ENCODE measurements at regions not wholly inside any gene's neighbourhood (a gene's known extent, or its start where the extent isn't known, plus 50 kb on each side); places are given as distances from the start of the nearest gene placed in this dataset.
"Not testable (repeated sequence)": the region's sequence is repeated elsewhere in the genome, so short reads cannot be mapped to it uniquely, and the experiment has no call there.

DNA sequence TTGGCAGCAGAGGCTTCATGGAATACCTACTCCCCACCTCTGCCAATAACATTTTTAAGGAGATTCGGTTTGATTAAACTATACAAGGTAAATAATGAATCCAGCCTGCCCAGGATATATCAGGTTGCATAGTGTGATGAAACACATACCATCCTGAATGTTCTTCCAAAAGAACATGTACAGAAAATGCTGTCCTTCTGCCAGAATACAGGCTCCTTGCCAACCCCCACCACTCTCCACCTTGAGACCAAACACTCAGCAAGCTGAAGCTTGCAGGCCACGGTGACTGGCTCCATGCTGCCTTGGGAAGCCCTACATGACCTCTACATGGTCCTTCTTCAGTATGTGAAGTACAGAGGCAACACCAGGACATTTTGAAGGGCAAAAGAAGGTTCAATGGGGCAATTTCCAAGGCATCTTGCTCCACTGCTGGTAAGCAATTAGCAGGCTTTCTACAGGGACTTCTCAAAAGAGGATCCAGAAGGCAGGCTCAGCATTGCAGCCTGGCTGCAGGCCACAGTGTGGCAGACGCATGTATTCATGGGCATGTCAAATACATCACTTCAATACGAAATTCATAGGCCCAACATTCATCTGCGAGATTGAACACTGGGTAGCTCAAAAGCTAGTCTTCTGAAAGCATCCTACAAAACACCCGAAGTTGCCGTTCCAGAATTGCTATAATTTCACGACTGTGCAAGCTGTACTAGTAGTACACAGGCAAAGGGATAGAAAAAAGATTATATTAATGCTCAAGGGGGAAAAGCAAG is 62.4 kb upstream of the SERP2 start:
- TF ChIP-seq, protein P1, sequence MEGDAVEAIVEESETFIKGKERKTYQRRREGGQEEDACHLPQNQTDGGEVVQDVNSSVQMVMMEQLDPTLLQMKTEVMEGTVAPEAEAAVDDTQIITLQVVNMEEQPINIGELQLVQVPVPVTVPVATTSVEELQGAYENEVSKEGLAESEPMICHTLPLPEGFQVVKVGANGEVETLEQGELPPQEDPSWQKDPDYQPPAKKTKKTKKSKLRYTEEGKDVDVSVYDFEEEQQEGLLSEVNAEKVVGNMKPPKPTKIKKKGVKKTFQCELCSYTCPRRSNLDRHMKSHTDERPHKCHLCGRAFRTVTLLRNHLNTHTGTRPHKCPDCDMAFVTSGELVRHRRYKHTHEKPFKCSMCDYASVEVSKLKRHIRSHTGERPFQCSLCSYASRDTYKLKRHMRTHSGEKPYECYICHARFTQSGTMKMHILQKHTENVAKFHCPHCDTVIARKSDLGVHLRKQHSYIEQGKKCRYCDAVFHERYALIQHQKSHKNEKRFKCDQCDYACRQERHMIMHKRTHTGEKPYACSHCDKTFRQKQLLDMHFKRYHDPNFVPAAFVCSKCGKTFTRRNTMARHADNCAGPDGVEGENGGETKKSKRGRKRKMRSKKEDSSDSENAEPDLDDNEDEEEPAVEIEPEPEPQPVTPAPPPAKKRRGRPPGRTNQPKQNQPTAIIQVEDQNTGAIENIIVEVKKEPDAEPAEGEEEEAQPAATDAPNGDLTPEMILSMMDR (IDR thresholded peaks at IDR 0.05; ENCODE audit: control insufficient read depth, extremely low read depth, insufficient read depth), result no peak
- no peak overlapping the region for H3K4me3 ChIP-seq (ENCODE audit: low read depth, low read length)
- DNase-seq (ENCODE audit: low read depth), result peak; percentile 90

DNA sequence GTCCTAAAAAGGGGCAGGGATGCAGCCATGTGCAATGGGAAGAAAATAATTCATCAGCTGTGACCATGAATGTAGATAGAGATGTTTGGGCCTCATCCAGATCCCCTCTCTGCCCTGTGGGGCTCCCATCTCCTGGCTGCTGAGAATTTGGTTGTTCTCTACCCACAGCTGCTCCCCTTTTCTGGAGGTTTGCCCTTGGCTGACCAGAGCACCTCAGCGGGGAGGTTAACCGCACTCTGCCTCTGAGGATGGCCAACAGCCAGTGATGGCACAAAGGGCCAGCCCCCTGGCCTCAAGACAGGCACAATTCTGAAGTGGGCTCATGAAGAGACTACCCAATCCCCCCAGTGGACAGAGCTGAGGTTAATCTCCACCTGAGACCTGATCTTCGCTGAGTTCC is 61.5 kb upstream of the SERP2 start:
- TF ChIP-seq, protein P1 (IDR thresholded peaks at IDR 0.05; ENCODE audit: control insufficient read depth, extremely low read depth, insufficient read depth), result no peak
- no peak for DNase-seq (ENCODE audit: low read depth)
- H3K4me3 ChIP-seq (ENCODE audit: low read depth, low read length), result no peak overlapping the region

DNA sequence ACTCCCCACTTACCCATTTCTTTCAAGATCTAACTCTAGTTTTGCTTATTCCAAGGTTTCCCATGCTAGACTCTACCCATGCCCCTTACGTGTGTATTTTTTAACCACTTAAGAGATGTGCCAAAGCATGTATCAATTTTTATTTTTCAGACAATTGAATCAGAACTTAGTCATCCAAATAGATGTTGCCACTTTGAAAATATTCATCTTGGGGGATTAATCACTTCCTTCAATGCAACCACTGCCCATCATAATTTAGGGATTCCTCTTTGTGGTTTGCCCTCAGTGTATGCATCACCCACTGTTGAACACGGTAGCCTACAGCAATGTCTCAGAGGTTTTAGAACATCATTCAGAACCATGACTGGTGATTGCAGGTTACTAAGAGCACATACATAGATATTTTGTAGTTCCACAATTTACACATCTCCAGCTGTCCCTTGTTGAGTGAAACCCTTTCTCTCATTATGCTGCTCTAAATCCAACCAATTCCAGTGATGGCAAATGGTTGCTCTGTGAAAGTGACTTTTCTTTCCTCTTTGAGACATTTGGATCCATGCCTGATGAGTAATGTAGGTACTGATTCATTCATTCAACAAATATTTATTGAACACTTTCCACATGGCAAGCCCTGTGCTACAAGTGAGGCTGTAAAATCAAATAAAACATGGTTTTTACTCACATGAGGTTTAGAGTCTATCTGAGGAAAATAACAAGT is 60.6 kb upstream of the SERP2 start:
- H3K4me3 ChIP-seq (ENCODE audit: low read depth, low read length), result no peak overlapping the region
- TF ChIP-seq, protein P1 (IDR thresholded peaks at IDR 0.05; ENCODE audit: control insufficient read depth, extremely low read depth, insufficient read depth), result no peak
- DNase-seq (ENCODE audit: low read depth), result peak; percentile 77

DNA sequence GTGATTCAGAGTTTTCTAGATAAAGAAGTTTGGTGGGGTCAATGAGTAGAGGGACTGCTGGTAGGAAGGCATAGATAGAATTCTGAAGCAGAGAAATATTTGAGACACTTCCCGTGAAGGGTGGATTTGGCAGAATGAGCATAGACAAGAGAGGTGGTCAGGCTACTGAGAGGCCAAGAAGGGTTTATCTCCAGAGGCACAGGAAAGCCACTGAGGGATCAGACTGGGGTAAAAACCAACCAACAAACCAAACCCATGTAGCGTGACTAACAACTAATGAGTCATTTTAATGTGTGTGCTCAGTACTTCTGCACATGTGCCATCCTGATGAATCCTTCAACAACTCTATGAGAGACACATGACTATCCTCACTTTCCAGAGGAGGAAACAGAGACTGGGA is 60.0 kb upstream of the SERP2 start:
- TF ChIP-seq, protein P1 (IDR thresholded peaks at IDR 0.05; ENCODE audit: control insufficient read depth, extremely low read depth, insufficient read depth), result no peak
- H3K4me3 ChIP-seq (ENCODE audit: low read depth, low read length), result no peak overlapping the region
- DNase-seq (ENCODE audit: low read depth), result no peak

DNA sequence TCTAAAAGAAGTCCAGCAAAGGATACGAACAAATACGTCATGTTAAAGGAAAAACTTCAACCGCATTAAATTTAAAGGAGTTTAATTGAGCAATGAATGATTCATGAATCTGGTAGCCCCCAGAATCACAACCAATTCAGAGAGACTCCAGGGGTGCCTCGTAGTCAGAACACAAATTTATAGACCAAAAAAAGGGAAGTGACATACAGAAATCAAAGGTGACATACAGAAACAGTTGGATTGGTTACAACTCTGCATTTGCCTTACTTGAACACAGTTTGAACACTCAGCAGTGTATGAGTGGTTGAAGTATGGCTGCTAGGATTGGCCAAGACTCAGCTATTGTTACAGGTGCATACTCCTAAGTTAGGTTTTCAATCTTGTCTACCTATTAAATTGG is 59.5 kb upstream of the SERP2 start:
- not testable (repeated sequence) for H3K4me3 ChIP-seq (ENCODE audit: low read depth, low read length); DNase-seq (ENCODE audit: low read depth)

DNA sequence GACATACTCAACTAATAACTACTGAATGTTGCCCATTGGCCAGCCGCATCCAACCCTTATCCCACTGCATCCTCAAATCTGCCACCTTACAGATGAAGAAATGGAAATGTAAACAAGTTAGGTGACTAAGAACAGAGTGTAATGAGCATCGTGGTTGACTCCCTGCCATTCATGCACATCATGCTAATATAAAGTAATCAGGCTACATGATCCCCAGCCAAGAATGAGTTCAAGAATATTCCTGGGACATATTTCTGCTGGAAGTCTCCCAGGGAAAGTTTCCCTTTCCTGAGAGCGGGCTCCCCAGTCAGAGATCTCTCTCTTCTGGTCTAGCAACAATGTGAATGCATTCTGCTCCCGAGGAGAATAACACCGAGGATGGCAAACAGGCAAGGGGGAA is 55.9 kb upstream of the SERP2 start:
- H3K4me3 ChIP-seq (ENCODE audit: low read depth, low read length), result no peak overlapping the region
- TF ChIP-seq, protein P1 (IDR thresholded peaks at IDR 0.05; ENCODE audit: control insufficient read depth, extremely low read depth, insufficient read depth), result no peak
- no peak for DNase-seq (ENCODE audit: low read depth)

DNA sequence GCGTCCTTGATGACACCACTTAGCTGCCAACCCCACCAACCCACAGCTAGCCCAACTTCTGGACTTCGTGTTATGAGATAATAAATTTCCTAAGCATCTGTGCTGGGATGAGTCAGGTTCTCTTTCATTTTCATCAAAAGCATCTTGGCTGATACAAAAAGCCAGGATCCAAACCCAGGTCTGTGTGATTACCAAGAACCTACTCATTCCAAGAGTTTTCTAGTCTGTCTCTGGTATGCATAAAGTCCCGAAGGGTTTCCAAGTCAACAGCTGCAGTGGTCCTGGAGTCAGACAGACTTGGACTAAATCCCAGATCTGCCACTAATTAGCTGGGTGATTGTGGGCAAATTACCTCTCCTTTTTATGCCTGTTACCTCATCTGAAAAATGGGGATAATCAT is 55.5 kb upstream of the SERP2 start:
- no peak for DNase-seq (ENCODE audit: low read depth)
- TF ChIP-seq, protein P1 (IDR thresholded peaks at IDR 0.05; ENCODE audit: control insufficient read depth, extremely low read depth, insufficient read depth), result no peak
- no peak overlapping the region for H3K4me3 ChIP-seq (ENCODE audit: low read depth, low read length)

Data from LNCaP clone FGC (cell line).